Thyroid gland (tissue), 4 donors: ENCODE measurements at regions not wholly inside any gene's neighbourhood (a gene's known extent, or its start where the extent isn't known, plus 50 kb on each side); places are given as distances from the start of the nearest gene placed in this dataset.

ENCODE experiments used
- CTCF ChIP-seq, 6 experiments: fragments of 200-600 bp in 3 of 6; fragments of 450-650 bp in 3 of 6; sonication (generic) in 3 of 6; IDR thresholded peaks; one replicate each; pipeline ENCODE4 v1.5.1; 2016 to 2019; ENCODE audit warnings: antibody characterized with exemption in 6 of 6, mild to moderate bottlenecking in 2 of 6, inconsistent platforms in 1 of 6, moderate library complexity in 1 of 6
- POLR2A ChIP-seq, 2 donors: fragments of 450-650 bp; IDR thresholded peaks; one replicate each; pipeline ENCODE4 v1.6.1; 2017; ENCODE audit warnings: antibody characterized with exemption in 2 of 2, mild to moderate bottlenecking in 2 of 2, moderate library complexity in 1 of 2

- TF ChIP-seq CTCF (IDR thresholded peaks at IDR 0.05) (no peak), POLR2A (IDR thresholded peaks at IDR 0.05) (no peak)
Measured at GRCh38 chr18:77597726-77598125, 348.1 kb downstream of the GALR1 start.
